H9 (cell line): ENCODE measurements at regions not wholly inside any gene's neighbourhood (a gene's known extent, or its start where the extent isn't known, plus 50 kb on each side); places are given as distances from the start of the nearest gene placed in this dataset.

Experiments
- DNase-seq: peaks from one replicate; pipeline ENCODE4 v3.0.0-alpha.2; 2017
- H2AFZ ChIP-seq: one replicate; pipeline ENCODE4 v1.6.1; 2013; ENCODE audit warnings: mild to moderate bottlenecking, low read length, control low read depth, moderate library complexity
- H2AK5ac ChIP-seq: 2 replicates; pipeline ENCODE4 v1.6.1; 2013; ENCODE audit warnings: low read length, control low read depth, mixed read lengths; ENCODE audit not compliant: insufficient read length
- H2BK120ac ChIP-seq: one replicate; pipeline ENCODE4 v1.6.1; 2013; ENCODE audit warnings: low read depth, mild to moderate bottlenecking, low read length, control low read depth, inconsistent platforms; ENCODE audit not compliant: poor library complexity, severe bottlenecking
- H2BK12ac ChIP-seq: 2 replicates; pipeline ENCODE4 v1.6.1; 2013; ENCODE audit warnings: low read length, control low read depth, mixed read lengths, low read depth; ENCODE audit not compliant: insufficient read length
- H2BK15ac ChIP-seq: 2 replicates; pipeline ENCODE4 v1.6.1; 2013; ENCODE audit warnings: low read depth, low read length, control low read depth
- H2BK20ac ChIP-seq: one replicate; pipeline ENCODE4 v1.6.1; 2013; ENCODE audit warnings: low read depth, mild to moderate bottlenecking, low read length, control low read depth, inconsistent platforms; ENCODE audit not compliant: poor library complexity, severe bottlenecking
- H2BK5ac ChIP-seq: 2 replicates; pipeline ENCODE4 v1.6.1; 2013; ENCODE audit warnings: low read length, control low read depth, mixed read lengths; ENCODE audit not compliant: insufficient read length
- H3K14ac ChIP-seq: 2 replicates; pipeline ENCODE4 v1.6.1; 2013; ENCODE audit warnings: low read length, control low read depth; ENCODE audit not compliant: insufficient read depth
- H3K18ac ChIP-seq: 2 replicates; pipeline ENCODE4 v1.6.1; 2013; ENCODE audit warnings: low read depth, mild to moderate bottlenecking, mixed read lengths, low read length, control low read depth; ENCODE audit not compliant: insufficient read length
- H3K23ac ChIP-seq: 2 replicates; pipeline ENCODE4 v1.6.1; 2013; ENCODE audit warnings: low read length, control low read depth, mixed read lengths, low read depth; ENCODE audit not compliant: insufficient read length
- H3K23me2 ChIP-seq: 2 replicates; pipeline ENCODE4 v1.6.1; 2013; ENCODE audit warnings: low read depth, mild to moderate bottlenecking, mixed read lengths, low read length, control low read depth; ENCODE audit not compliant: insufficient read length, poor library complexity, severe bottlenecking
- H3K27ac ChIP-seq: 2 replicates; pipeline ENCODE4 v1.5.1; 2013; ENCODE audit warnings: low read length, control low read depth, mixed read lengths, low read depth; ENCODE audit not compliant: insufficient read length
- H3K27me3 ChIP-seq: 2 replicates; pipeline ENCODE4 v1.6.1; 2013; ENCODE audit warnings: low read length, control low read depth, inconsistent platforms; ENCODE audit not compliant: insufficient read depth
- H3K4ac ChIP-seq: 2 replicates; pipeline ENCODE4 v1.6.1; 2013; ENCODE audit warnings: low read depth, mild to moderate bottlenecking, control low read depth, inconsistent platforms, low read length, moderate library complexity
- H3K4me1 ChIP-seq: 2 replicates; pipeline ENCODE4 v1.6.1; 2013; ENCODE audit warnings: low read length, control low read depth, inconsistent platforms; ENCODE audit not compliant: insufficient read depth
- H3K4me2 ChIP-seq: 2 replicates; pipeline ENCODE4 v1.6.1; 2013; ENCODE audit warnings: low read length, control low read depth, mixed read lengths; ENCODE audit not compliant: insufficient read length, insufficient read depth
- H3K56ac ChIP-seq: 2 replicates; pipeline ENCODE4 v1.6.1; 2013; ENCODE audit warnings: low read depth, mild to moderate bottlenecking, mixed read lengths, low read length, control low read depth; ENCODE audit not compliant: insufficient read length
- H3K79me1 ChIP-seq: 2 replicates; pipeline ENCODE4 v1.6.1; 2013; ENCODE audit warnings: low read depth, mild to moderate bottlenecking, moderate library complexity, low read length, control low read depth, inconsistent platforms; ENCODE audit not compliant: insufficient read depth, poor library complexity, severe bottlenecking
- H3K79me2 ChIP-seq: 2 replicates; pipeline ENCODE4 v1.6.1; 2013; ENCODE audit warnings: low read length, control low read depth, inconsistent platforms; ENCODE audit not compliant: insufficient read depth
- H3K9ac ChIP-seq: 2 replicates; pipeline ENCODE4 v1.6.1; 2013; ENCODE audit warnings: low read length, control low read depth, mixed read lengths; ENCODE audit not compliant: insufficient read length; ENCODE audit errors: extremely low read depth
- H3K9me3 ChIP-seq: one replicate; pipeline ENCODE4 v1.6.1; 2013; ENCODE audit warnings: low read depth, low read length, inconsistent platforms; ENCODE audit not compliant: control insufficient read depth
- H3T11ph ChIP-seq: one replicate; pipeline ENCODE4 v1.6.1; 2013; ENCODE audit warnings: mild to moderate bottlenecking, low read length, control low read depth, inconsistent platforms
- H4K20me1 ChIP-seq: one replicate; pipeline ENCODE4 v1.6.1; 2013; ENCODE audit not compliant: control insufficient read depth, insufficient read length, insufficient read depth
- H4K5ac ChIP-seq: 2 replicates; pipeline ENCODE4 v1.6.1; 2013; ENCODE audit warnings: low read depth, mild to moderate bottlenecking, mixed read lengths, low read length, control low read depth; ENCODE audit not compliant: insufficient read length
- H4K8ac ChIP-seq: replicated peaks from 2 replicates; pipeline ENCODE4 v1.6.1; 2013; ENCODE audit warnings: low read length, control low read depth, mixed read lengths, low read depth; ENCODE audit not compliant: insufficient read length
- H4K91ac ChIP-seq: 2 replicates; pipeline ENCODE4 v1.6.1; 2013; ENCODE audit warnings: low read depth, mild to moderate bottlenecking, moderate library complexity, mixed read lengths, low read length, control low read depth; ENCODE audit not compliant: insufficient read length
- H3K27ac Mint-ChIP-seq, 3 experiments: 2 replicates in 2 of 3; 3 replicates in 1 of 3; pipeline ENCODE4 v1.8.0; 2020 to 2021; ENCODE audit warnings: mixed read lengths in 3 of 3, mild to moderate bottlenecking in 1 of 3, moderate library complexity in 1 of 3
- H3K27me3 Mint-ChIP-seq: 2 replicates; pipeline ENCODE4 v1.8.0; 2021; ENCODE audit warnings: low read depth, mild to moderate bottlenecking, moderate library complexity, mixed read lengths
- H3K36me3 Mint-ChIP-seq, 3 experiments: 2 replicates in 2 of 3; 3 replicates in 1 of 3; pipeline ENCODE4 v1.8.0; 2020 to 2021; ENCODE audit warnings: low read depth in 3 of 3, mixed read lengths in 3 of 3; ENCODE audit not compliant: insufficient read depth in 1 of 3
- H3K4me1 Mint-ChIP-seq, 2 experiments: 2 replicates each; pipeline ENCODE4 v1.8.0; 2020; ENCODE audit warnings: mixed read lengths in 2 of 2
- H3K4me3 Mint-ChIP-seq, 2 experiments: 2 replicates in 1 of 2; 3 replicates in 1 of 2; pipeline ENCODE4 v1.8.0; 2020 to 2021; ENCODE audit warnings: mild to moderate bottlenecking in 2 of 2, mixed read lengths in 2 of 2, moderate library complexity in 1 of 2
- H3K9me3 Mint-ChIP-seq, 2 experiments: 2 replicates in 1 of 2; 3 replicates in 1 of 2; pipeline ENCODE4 v1.8.0; 2020; ENCODE audit warnings: mild to moderate bottlenecking in 2 of 2, mixed read lengths in 2 of 2, moderate library complexity in 1 of 2
- CTCF ChIP-seq: fragments of 200-600 bp; sonication (generic); conservative IDR thresholded peaks from 3 replicates; pipeline ENCODE4 v1.8.0; 2021; ENCODE audit warnings: antibody characterized with exemption, mild to moderate bottlenecking
- WGBS: extraction: QIAGEN DNeasy Blood & Tissue Kit; methylation state at CpG from one replicate; pipeline ENCODE4 v1.1.7; 2013; ENCODE audit warnings: missing lambda C conversion rate, low lambda C conversion rate, mixed read lengths; ENCODE audit not compliant: insufficient read length; ENCODE audit errors: extremely low coverage; 5-methylcytosine and 5-hydroxymethylcytosine counted together

- H3K4me2 ChIP-seq = no peak overlapping the region
- H3K23ac ChIP-seq = no peak overlapping the region
- H4K8ac ChIP-seq = no peak overlapping the region
- DNase-seq = no peak
- Mint-ChIP-seq H3K9me3 (peaks cover 0 to 5% of the 10 kb centered on the region in 2 experiments; a peak in 2 of 5 replicates), H3K4me3 (no peak overlapping the region), H3K4me1 (peaks cover 17 to 24% of the 10 kb centered on the region in 2 experiments), H3K36me3 (peaks cover 0 to 11% (median 10%) of the 10 kb centered on the region in 3 experiments; a peak in 5 of 7 replicates), H3K27me3 (no peaks in the 10 kb centered on the region), H3K27ac (no peak overlapping the region)
- no peaks in the 10 kb centered on the region for H3K9me3 ChIP-seq
- no peak overlapping the region for H2AK5ac ChIP-seq
- H2BK15ac ChIP-seq = no peak overlapping the region
- no peaks in the 10 kb centered on the region for H3K79me1 ChIP-seq
- H3K14ac ChIP-seq = no peak overlapping the region
- no peaks in the 10 kb centered on the region for H3K23me2 ChIP-seq
- no peak overlapping the region for H3K56ac ChIP-seq
- no peak for TF ChIP-seq CTCF
- no peak overlapping the region for H2BK5ac ChIP-seq
- H4K20me1 ChIP-seq = no peaks in the 10 kb centered on the region
- H4K91ac ChIP-seq = no peak overlapping the region
- H3K27me3 ChIP-seq = no peaks in the 10 kb centered on the region
- H2BK12ac ChIP-seq = no peak overlapping the region
- WGBS = no CpG with 5 or more reads among the region's 2 CpGs
- no peak overlapping the region for H3T11ph ChIP-seq
- H3K9ac ChIP-seq = no peak overlapping the region
- no peak overlapping the region for H2BK120ac ChIP-seq
- H3K4me1 ChIP-seq = no peaks in the 10 kb centered on the region
- H3K18ac ChIP-seq = no peak overlapping the region
- H2BK20ac ChIP-seq = no peak overlapping the region
- H3K27ac ChIP-seq = no peak overlapping the region
- H3K4ac ChIP-seq = no peak overlapping the region
- H4K5ac ChIP-seq = no peak overlapping the region
- no peak overlapping the region for H2AFZ ChIP-seq
- H3K79me2 ChIP-seq = no peaks in the 10 kb centered on the region
Observed at GRCh38 chr9:20286154-20286700, 336.1 kb downstream of the MLLT3 start.
